ENCODE measurements at regions not wholly inside any gene's neighbourhood (a gene's known extent, or its start where the extent isn't known, plus 50 kb on each side); places are given as distances from the start of the nearest gene placed in this dataset.

GRCh38 chr4:52231526-52231925, 180.4 kb downstream of the SPATA18 start:
- H3K27me3 Mint-ChIP-seq (ENCODE audit: low read depth): no peaks in the 10 kb centered on the region
- no peaks in the 10 kb centered on the region for H3K36me3 Mint-ChIP-seq
- ChIA-PET CTCF (no interaction called here), POLR2A (no interaction called here)
- TF ChIP-seq ZSCAN18 (CRISPR knock-in tag; IDR thresholded peaks at IDR 0.05): no peak
- no peak for TF ChIP-seq ATF6 (CRISPR knock-in tag; IDR thresholded peaks at IDR 0.05)
- no peak for TF ChIP-seq GRHL2 (CRISPR knock-in tag; IDR thresholded peaks at IDR 0.05; ENCODE audit: insufficient replicate concordance, severe bottlenecking)
- TF ChIP-seq ZBTB43 (CRISPR knock-in tag; IDR thresholded peaks at IDR 0.05): no peak
- TF ChIP-seq ZNF317 (CRISPR knock-in tag; IDR thresholded peaks at IDR 0.05; ENCODE audit: borderline replicate concordance, low read depth): no peak
- no peaks in the 10 kb centered on the region for H3K9me3 Mint-ChIP-seq
- no peak overlapping the region for H3K4me3 Mint-ChIP-seq
- DNase-seq (ENCODE audit: low spot score): no peak
- no peak overlapping the region for H3K27ac Mint-ChIP-seq
- ATAC-seq: no peak
- peaks cover 10% of the 10 kb centered on the region for H3K4me1 Mint-ChIP-seq

GRCh38 chr4:52234561-52235440, 183.7 kb downstream of the SPATA18 start:
- ATAC-seq: peak; percentile 72
- CTCF ChIA-PET: interaction anchor here (0.6 to 2.1 kb wide), 11 partner anchors 71 to 1999 kb away, joined by 3 to 9 read pairs (median 3); no protein-coding TSS in a partner anchor
- Mint-ChIP-seq H3K4me1 (peaks cover 10% of the 10 kb centered on the region), H3K9me3 (no peaks in the 10 kb centered on the region), H3K36me3 (no peaks in the 10 kb centered on the region), H3K4me3 (no peak overlapping the region), H3K27me3 (ENCODE audit: low read depth) (no peaks in the 10 kb centered on the region), H3K27ac (no peak overlapping the region)
- TF ChIP-seq JUN (CRISPR knock-in tag; IDR thresholded peaks at IDR 0.05) (no peak), CDX4 (CRISPR knock-in tag; IDR thresholded peaks at IDR 0.05; ENCODE audit: borderline replicate concordance) (no peak), MYBL2 (CRISPR knock-in tag; IDR thresholded peaks at IDR 0.05) (no peak), ZMAT4 (CRISPR knock-in tag; IDR thresholded peaks at IDR 0.05) (no peak), ZNF416 (CRISPR knock-in tag; IDR thresholded peaks at IDR 0.05) (no peak), CTCF (IDR thresholded peaks at IDR 0.05) (no peak), RORB (CRISPR knock-in tag; IDR thresholded peaks at IDR 0.05) (no peak), ATF2 (CRISPR knock-in tag; IDR thresholded peaks at IDR 0.05; ENCODE audit: borderline replicate concordance, low read depth) (no peak), KAT7 (CRISPR knock-in tag; IDR thresholded peaks at IDR 0.05; ENCODE audit: borderline replicate concordance) (no peak), AFF4 (CRISPR knock-in tag; IDR thresholded peaks at IDR 0.05; ENCODE audit: borderline replicate concordance) (no peak), PREB (CRISPR knock-in tag; IDR thresholded peaks at IDR 0.05; ENCODE audit: borderline replicate concordance) (no peak)
- no peak for DNase-seq (ENCODE audit: low spot score)
- POLR2A ChIA-PET: interaction anchor here (0.6 kb wide), 1 partner anchor 506 kb away, joined by 3 read pairs; no protein-coding TSS in a partner anchor
